A549 (cell line): ENCODE measurements at regions not wholly inside any gene's neighbourhood (a gene's known extent, or its start where the extent isn't known, plus 50 kb on each side); places are given as distances from the start of the nearest gene placed in this dataset.

Experiments used
- ATAC-seq, 2 experiments: fragments of 200-7000 bp in 1 of 2; fragments of >200 bp in 1 of 2; cut with Nextera tagmentation in 1 of 2; cut with Tn5 transposase in 1 of 2; 3 replicates each; pipeline versions ENCODE4 v1.8.0 to v1.9.1; 2018 to 2020; ENCODE audit warnings: mild to moderate bottlenecking in 1 of 2, moderate library complexity in 1 of 2
- CTCF ChIA-PET: fragments of 300-600 bp; sonication (Branson Sonifier 250); formaldehyde crosslinking; extraction: SDS; loops from one replicate; lab custom pipeline; 2021; ENCODE audit warnings: antibody characterized with exemption, inconsistent platforms; lab: Yijun Ruan, JAX
- POLR2A ChIA-PET: fragments of 350-600 bp; formaldehyde crosslinking; extraction: SDS; loops from one replicate; lab custom pipeline; 2021; ENCODE audit warnings: antibody characterized with exemption, inconsistent platforms; lab: Yijun Ruan, JAX
- DNase-seq, 2 experiments: peaks; one replicate each; pipeline versions ENCODE4 v3.0.0 to v3.0.0-alpha.2; 2011 to 2016; ENCODE audit warnings: low read depth in 1 of 2, low spot score in 1 of 2
- FAIRE-seq: peaks from 2 replicates; lab custom pipeline; 2011; peaks lifted over from hg19 to GRCh38; lab: Jason Lieb, UNC
- H3K27ac ChIP-seq, 2 experiments: fragments of >200 bp; sonication (Bioruptor Twin); formaldehyde crosslinking; 3 replicates each; pipeline ENCODE4 v1.5.1; 2016 to 2017
- H3K4me1 ChIP-seq: fragments of >200 bp; sonication (Bioruptor Twin); formaldehyde crosslinking; 3 replicates; pipeline ENCODE4 v1.6.1; 2016
- H3K4me2 ChIP-seq: fragments of >200 bp; sonication (Bioruptor Twin); formaldehyde crosslinking; 3 replicates; pipeline ENCODE4 v1.6.1; 2016
- H3K4me3 ChIP-seq: fragments of >200 bp; sonication (Bioruptor Twin); formaldehyde crosslinking; 3 replicates; pipeline ENCODE4 v1.5.1; 2016
- H3K9me3 ChIP-seq: fragments of >200 bp; sonication (Bioruptor Twin); formaldehyde crosslinking; 3 replicates; pipeline ENCODE4 v1.6.1; 2016
- CBX2 ChIP-seq: fragments of 200-600 bp; sonication (generic); IDR thresholded peaks from 2 replicates; pipeline ENCODE4 v1.6.1; 2016; ENCODE audit warnings: low read depth, mild to moderate bottlenecking, borderline replicate concordance
- CEBPB ChIP-seq, 2 experiments: fragments of >200 bp in 1 of 2; sonication (Bioruptor Twin) in 1 of 2; formaldehyde crosslinking in 1 of 2; IDR thresholded peaks; 2 replicates each; pipeline ENCODE4 v1.6.1; 2012 to 2016
- CHD4 ChIP-seq: fragments of 200-600 bp; sonication (generic); IDR thresholded peaks from 2 replicates; pipeline ENCODE4 v1.6.1; 2016; ENCODE audit warnings: antibody characterized with exemption, mild to moderate bottlenecking, borderline replicate concordance
- E2F6 ChIP-seq: IDR thresholded peaks from 2 replicates; pipeline ENCODE4 v1.6.1; 2012; ENCODE audit warnings: low read depth, borderline replicate concordance
- EP300 ChIP-seq, 2 experiments: fragments of >200 bp; sonication (Bioruptor Twin); formaldehyde crosslinking; IDR thresholded peaks; 2 replicates in 1 of 2; 3 replicates in 1 of 2; pipeline ENCODE4 v1.6.1; 2016 to 2017
- ESRRA ChIP-seq: fragments of 150-350 bp; IDR thresholded peaks from 2 replicates; pipeline ENCODE4 v1.6.1; 2014; ENCODE audit warnings: mild to moderate bottlenecking, low read length, borderline replicate concordance
- FOSL2 ChIP-seq, 2 experiments: fragments of 450-650 bp in 1 of 2; fragments of >200 bp in 1 of 2; sonication (Bioruptor Twin) in 1 of 2; formaldehyde crosslinking; IDR thresholded peaks; 2 replicates each; pipeline versions ENCODE4 v1.5.0 to v1.6.1; 2016 to 2020; ENCODE audit warnings: mild to moderate bottlenecking in 1 of 2, moderate library complexity in 1 of 2
- HES2 ChIP-seq: fragments of >200 bp; sonication (Bioruptor Twin); formaldehyde crosslinking; IDR thresholded peaks from 2 replicates; pipeline ENCODE4 v1.6.1; 2016
- HMGXB4 ChIP-seq: fragments of 250-450 bp; sonication (Bioruptor Pico); IDR thresholded peaks from 2 replicates; pipeline ENCODE4 v1.5.0; 2021; ENCODE audit warnings: mild to moderate bottlenecking, moderate library complexity, borderline replicate concordance
- HOXA7 ChIP-seq: fragments of 250-450 bp; sonication (Bioruptor Pico); IDR thresholded peaks from 2 replicates; pipeline ENCODE4 v1.5.0; 2020; ENCODE audit warnings: mild to moderate bottlenecking, moderate library complexity
- JUN ChIP-seq, 2 experiments: fragments of >200 bp; sonication (Bioruptor Twin); formaldehyde crosslinking; IDR thresholded peaks; 2 replicates in 1 of 2; 3 replicates in 1 of 2; pipeline ENCODE4 v1.6.1; 2016 to 2017
- KDM1A ChIP-seq: fragments of 200-600 bp; sonication (generic); IDR thresholded peaks from 2 replicates; pipeline ENCODE4 v1.6.1; 2016; ENCODE audit warnings: low read depth, mild to moderate bottlenecking
- MAZ ChIP-seq: fragments of 150-350 bp; IDR thresholded peaks from 2 replicates; pipeline ENCODE4 v1.6.1; 2014; ENCODE audit warnings: antibody characterized with exemption, low read depth, low read length, borderline replicate concordance
- NR3C1 ChIP-seq: fragments of >200 bp; sonication (Bioruptor Twin); formaldehyde crosslinking; IDR thresholded peaks from 3 replicates; pipeline ENCODE4 v1.6.1; 2017
- PHF8 ChIP-seq: fragments of 200-600 bp; sonication (generic); IDR thresholded peaks from 2 replicates; pipeline ENCODE4 v1.6.1; 2016; ENCODE audit warnings: low read depth, mild to moderate bottlenecking, antibody characterized with exemption, moderate library complexity, borderline replicate concordance
- POLR2A ChIP-seq: IDR thresholded peaks from 2 replicates; pipeline ENCODE4 v1.6.1; 2012; ENCODE audit warnings: mild to moderate bottlenecking, low read length
- RARB ChIP-seq: fragments of 250-450 bp; sonication (Bioruptor Pico); IDR thresholded peaks from 2 replicates; pipeline ENCODE4 v1.8.0; 2021; ENCODE audit warnings: mild to moderate bottlenecking, moderate library complexity
- RNF2 ChIP-seq: fragments of 200-600 bp; sonication (generic); IDR thresholded peaks from 2 replicates; pipeline ENCODE4 v1.6.1; 2016; ENCODE audit warnings: low read depth, mild to moderate bottlenecking, antibody characterized with exemption, moderate library complexity, borderline replicate concordance
- TFCP2L1 ChIP-seq: fragments of 250-450 bp; sonication (Bioruptor Pico); IDR thresholded peaks from 2 replicates; pipeline ENCODE4 v1.5.0; 2021; ENCODE audit warnings: mild to moderate bottlenecking
- ZC3H11A ChIP-seq: fragments of 450-650 bp; IDR thresholded peaks from 2 replicates; pipeline ENCODE4 v1.6.1; 2014; ENCODE audit warnings: antibody characterized with exemption, mild to moderate bottlenecking
- ZSCAN20 ChIP-seq: fragments of 250-450 bp; sonication (Bioruptor Pico); IDR thresholded peaks from 2 replicates; pipeline ENCODE4 v1.8.0; 2022; ENCODE audit warnings: mild to moderate bottlenecking, moderate library complexity
- WGBS: methylation state at CpG from one replicate; pipeline ENCODE4 v1.1.6; 2017; ENCODE audit errors: missing lambda C conversion rate; 5-methylcytosine and 5-hydroxymethylcytosine counted together
- TF ChIP-seq, protein P1 (sequence below): fragments of >200 bp; sonication (Bioruptor Twin); formaldehyde crosslinking; IDR thresholded peaks from 3 replicates; pipeline ENCODE4 v1.6.1; 2016
- TF ChIP-seq, protein P2 (sequence below): fragments of >200 bp; sonication (Bioruptor Twin); formaldehyde crosslinking; IDR thresholded peaks from 3 replicates; pipeline ENCODE4 v1.5.1; 2016
- TF ChIP-seq, protein P3 (sequence below): fragments of 250-450 bp; sonication (Bioruptor Pico); IDR thresholded peaks from 2 replicates; pipeline ENCODE4 v1.5.0; 2020; ENCODE audit warnings: low read depth, mild to moderate bottlenecking, moderate library complexity

- Histone ChIP-seq H3K9me3 (no peaks in the 10 kb centered on the region), H3K4me1 (no peaks in the 10 kb centered on the region), H3K4me3 (no peak overlapping the region), H3K4me2 (no peak overlapping the region)
- POLR2A ChIA-PET, result no interaction called here
- no peak for DNase-seq
- no peak for FAIRE-seq
- no peak for ATAC-seq
- 28% methylated on average over 2 of the region's 2 CpGs for WGBS
- TF ChIP-seq, protein P1, sequence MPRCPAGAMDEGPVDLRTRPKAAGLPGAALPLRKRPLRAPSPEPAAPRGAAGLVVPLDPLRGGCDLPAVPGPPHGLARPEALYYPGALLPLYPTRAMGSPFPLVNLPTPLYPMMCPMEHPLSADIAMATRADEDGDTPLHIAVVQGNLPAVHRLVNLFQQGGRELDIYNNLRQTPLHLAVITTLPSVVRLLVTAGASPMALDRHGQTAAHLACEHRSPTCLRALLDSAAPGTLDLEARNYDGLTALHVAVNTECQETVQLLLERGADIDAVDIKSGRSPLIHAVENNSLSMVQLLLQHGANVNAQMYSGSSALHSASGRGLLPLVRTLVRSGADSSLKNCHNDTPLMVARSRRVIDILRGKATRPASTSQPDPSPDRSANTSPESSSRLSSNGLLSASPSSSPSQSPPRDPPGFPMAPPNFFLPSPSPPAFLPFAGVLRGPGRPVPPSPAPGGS, result no peak
- TF ChIP-seq ZSCAN20 (CRISPR knock-in tag) (no peak), JUN (IDR thresholded peaks at IDR 0.05) (no peak), HOXA7 (no peak), RARB (CRISPR knock-in tag) (no peak), HMGXB4 (CRISPR knock-in tag) (no peak), ESRRA (no peak), KDM1A (no peak), RNF2 (no peak), CBX2 (no peak), CEBPB (IDR thresholded peaks at IDR 0.05) (no peak), ZC3H11A (no peak), POLR2A (no peak), PHF8 (no peak), E2F6 (no peak), FOSL2 (IDR thresholded peaks at IDR 0.05) (no peak), FOSL2 (CRISPR knock-in tag; IDR thresholded peaks at IDR 0.05) (no peak), EP300 (IDR thresholded peaks at IDR 0.05) (no peak), HES2 (no peak), CHD4 (no peak)
- TF ChIP-seq, protein P2, sequence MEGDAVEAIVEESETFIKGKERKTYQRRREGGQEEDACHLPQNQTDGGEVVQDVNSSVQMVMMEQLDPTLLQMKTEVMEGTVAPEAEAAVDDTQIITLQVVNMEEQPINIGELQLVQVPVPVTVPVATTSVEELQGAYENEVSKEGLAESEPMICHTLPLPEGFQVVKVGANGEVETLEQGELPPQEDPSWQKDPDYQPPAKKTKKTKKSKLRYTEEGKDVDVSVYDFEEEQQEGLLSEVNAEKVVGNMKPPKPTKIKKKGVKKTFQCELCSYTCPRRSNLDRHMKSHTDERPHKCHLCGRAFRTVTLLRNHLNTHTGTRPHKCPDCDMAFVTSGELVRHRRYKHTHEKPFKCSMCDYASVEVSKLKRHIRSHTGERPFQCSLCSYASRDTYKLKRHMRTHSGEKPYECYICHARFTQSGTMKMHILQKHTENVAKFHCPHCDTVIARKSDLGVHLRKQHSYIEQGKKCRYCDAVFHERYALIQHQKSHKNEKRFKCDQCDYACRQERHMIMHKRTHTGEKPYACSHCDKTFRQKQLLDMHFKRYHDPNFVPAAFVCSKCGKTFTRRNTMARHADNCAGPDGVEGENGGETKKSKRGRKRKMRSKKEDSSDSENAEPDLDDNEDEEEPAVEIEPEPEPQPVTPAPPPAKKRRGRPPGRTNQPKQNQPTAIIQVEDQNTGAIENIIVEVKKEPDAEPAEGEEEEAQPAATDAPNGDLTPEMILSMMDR, result no peak
- TF ChIP-seq, all 56 proteins: peak for 0
- CTCF ChIA-PET, result no interaction called here
- no peak overlapping the region for H3K27ac ChIP-seq
Observed at GRCh38 chr3:65173841-65174240, 486.0 kb upstream of the ADAMTS9 start.

DNA sequence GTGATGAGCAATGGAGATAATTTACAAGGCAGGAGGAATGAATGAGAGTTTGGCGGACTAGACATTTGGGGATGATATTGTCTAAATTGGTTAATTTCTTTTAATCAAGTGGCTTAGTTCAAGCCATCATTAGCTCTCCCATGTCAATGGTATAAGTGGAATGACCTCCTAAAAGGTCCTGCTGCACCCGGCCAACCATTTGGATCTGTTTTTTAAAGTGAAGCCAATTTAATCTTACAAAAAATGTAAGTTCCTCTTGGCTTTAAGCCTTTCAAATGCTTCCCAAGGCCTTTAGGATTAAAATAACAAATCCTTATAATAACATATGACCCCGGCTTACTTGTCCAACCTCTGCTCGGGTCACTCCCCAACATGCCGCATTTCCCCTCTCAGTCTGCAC is 484.4 kb upstream of the ADAMTS9 start:
- no peak for DNase-seq
- CTCF ChIA-PET, result interaction anchor here (2.7 kb wide), 1 partner anchor 639 kb away, joined by 8 read pairs; no protein-coding TSS in a partner anchor
- no peak overlapping the region for H3K4me3 ChIP-seq
- TF ChIP-seq MAZ, result no peak
- no peak for TF ChIP-seq TFCP2L1
- TF ChIP-seq, protein P3, sequence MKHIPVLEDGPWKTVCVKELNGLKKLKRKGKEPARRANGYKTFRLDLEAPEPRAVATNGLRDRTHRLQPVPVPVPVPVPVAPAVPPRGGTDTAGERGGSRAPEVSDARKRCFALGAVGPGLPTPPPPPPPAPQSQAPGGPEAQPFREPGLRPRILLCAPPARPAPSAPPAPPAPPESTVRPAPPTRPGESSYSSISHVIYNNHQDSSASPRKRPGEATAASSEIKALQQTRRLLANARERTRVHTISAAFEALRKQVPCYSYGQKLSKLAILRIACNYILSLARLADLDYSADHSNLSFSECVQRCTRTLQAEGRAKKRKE, result no peak
- TF ChIP-seq CEBPB (IDR thresholded peaks at IDR 0.05), result no peak
- TF ChIP-seq CHD4, result no peak
- no peak for TF ChIP-seq FOSL2 (IDR thresholded peaks at IDR 0.05)
- TF ChIP-seq FOSL2 (CRISPR knock-in tag; IDR thresholded peaks at IDR 0.05), result no peak
- no peak for TF ChIP-seq NR3C1
- no peak for TF ChIP-seq HES2
- no peak for ATAC-seq
- POLR2A ChIA-PET, result no interaction called here
- H3K4me2 ChIP-seq, result no peak overlapping the region
- H3K9me3 ChIP-seq, result no peaks in the 10 kb centered on the region
- no peaks in the 10 kb centered on the region for H3K4me1 ChIP-seq
- 44% methylated on average over 5 of the region's 5 CpGs for WGBS
- FAIRE-seq, result no peak
- H3K27ac ChIP-seq, result no peak overlapping the region
